Uterus (tissue), 2 donors: ENCODE measurements at regions not wholly inside any gene's neighbourhood (a gene's known extent, or its start where the extent isn't known, plus 50 kb on each side); places are given as distances from the start of the nearest gene placed in this dataset.

ENCODE experiments used
- CTCF ChIP-seq, 4 experiments: fragments of 200-600 bp in 2 of 4; fragments of 450-650 bp in 2 of 4; sonication (generic) in 2 of 4; IDR thresholded peaks; one replicate each; pipeline ENCODE4 v1.5.1; 2016 to 2019; ENCODE audit warnings: antibody characterized with exemption in 4 of 4, mild to moderate bottlenecking in 2 of 4, moderate library complexity in 1 of 4
- POLR2A ChIP-seq, 2 donors: fragments of 450-650 bp; IDR thresholded peaks; one replicate each; pipeline ENCODE4 v1.6.1; 2016; ENCODE audit warnings: antibody characterized with exemption in 2 of 2, mild to moderate bottlenecking in 1 of 2, moderate library complexity in 1 of 2

GRCh38 chr4:57187246-57187645 is 77.1 kb upstream of the IGFBP7 start:
- TF ChIP-seq CTCF (IDR thresholded peaks at IDR 0.05), result no peak
- TF ChIP-seq POLR2A (IDR thresholded peaks at IDR 0.05), result no peak
